ENCODE measurements at regions not wholly inside any gene's neighbourhood (a gene's known extent, or its start where the extent isn't known, plus 50 kb on each side); places are given as distances from the start of the nearest gene placed in this dataset.

DNA sequence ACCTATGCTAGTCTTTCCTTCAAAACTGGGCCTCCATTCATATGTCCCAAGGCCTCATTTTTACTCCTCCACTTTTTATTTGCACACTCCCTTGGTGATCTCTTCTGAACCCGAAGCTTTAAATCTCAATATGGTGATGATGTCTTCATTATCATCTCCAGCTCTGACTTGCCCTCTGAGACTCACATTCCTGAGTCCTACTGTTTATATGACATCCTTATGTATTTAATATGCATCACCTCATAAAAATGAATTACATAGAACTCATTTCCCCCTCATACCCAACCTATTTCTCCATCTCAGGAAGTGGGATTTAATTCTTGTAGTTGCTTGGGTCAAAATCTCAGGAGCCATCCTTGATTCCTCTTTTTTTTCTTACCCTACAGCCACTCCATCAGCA is 473.0 kb downstream of the EBF1 start:
- TF ChIP-seq POLR2AphosphoS5 (IDR thresholded peaks at IDR 0.05) (no peak), POLR2A (IDR thresholded peaks at IDR 0.05) (no peak)
- TF ChIP-seq, protein P1, sequence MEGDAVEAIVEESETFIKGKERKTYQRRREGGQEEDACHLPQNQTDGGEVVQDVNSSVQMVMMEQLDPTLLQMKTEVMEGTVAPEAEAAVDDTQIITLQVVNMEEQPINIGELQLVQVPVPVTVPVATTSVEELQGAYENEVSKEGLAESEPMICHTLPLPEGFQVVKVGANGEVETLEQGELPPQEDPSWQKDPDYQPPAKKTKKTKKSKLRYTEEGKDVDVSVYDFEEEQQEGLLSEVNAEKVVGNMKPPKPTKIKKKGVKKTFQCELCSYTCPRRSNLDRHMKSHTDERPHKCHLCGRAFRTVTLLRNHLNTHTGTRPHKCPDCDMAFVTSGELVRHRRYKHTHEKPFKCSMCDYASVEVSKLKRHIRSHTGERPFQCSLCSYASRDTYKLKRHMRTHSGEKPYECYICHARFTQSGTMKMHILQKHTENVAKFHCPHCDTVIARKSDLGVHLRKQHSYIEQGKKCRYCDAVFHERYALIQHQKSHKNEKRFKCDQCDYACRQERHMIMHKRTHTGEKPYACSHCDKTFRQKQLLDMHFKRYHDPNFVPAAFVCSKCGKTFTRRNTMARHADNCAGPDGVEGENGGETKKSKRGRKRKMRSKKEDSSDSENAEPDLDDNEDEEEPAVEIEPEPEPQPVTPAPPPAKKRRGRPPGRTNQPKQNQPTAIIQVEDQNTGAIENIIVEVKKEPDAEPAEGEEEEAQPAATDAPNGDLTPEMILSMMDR (IDR thresholded peaks at IDR 0.05) = no peak
